ENCODE measurements at regions not wholly inside any gene's neighbourhood (a gene's known extent, or its start where the extent isn't known, plus 50 kb on each side); places are given as distances from the start of the nearest gene placed in this dataset.

DNA sequence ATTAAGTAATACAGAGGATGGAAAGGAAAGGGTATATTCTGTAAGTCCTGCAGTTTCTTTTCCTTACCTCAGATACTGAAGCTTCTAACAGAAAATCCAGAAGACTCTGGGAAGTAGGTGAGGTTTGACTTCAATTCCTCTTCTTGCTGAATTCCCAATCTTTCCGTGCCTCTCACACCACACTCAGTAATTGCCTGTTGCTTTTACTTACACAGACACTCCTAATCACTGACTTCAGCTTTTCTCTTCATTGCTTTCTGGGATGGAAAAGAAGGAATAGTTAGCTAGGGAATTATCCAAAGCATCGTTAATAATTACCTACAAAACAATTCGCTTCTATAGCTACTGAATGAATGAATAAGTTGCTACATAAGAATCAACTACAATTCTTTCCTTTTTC, 163.6 kb downstream of the FBXO8 start:
- H3K4me3 ChIP-seq (ENCODE audit: insufficient read depth in 1 of 2, low read depth in 1 of 2, low read length in 2 of 2), result peak overlapping the region in 1 of 2 experiments; percentile 78
- peak; percentile 44 for DNase-seq
- peak overlapping the region; percentile 82 for H3K9ac ChIP-seq (ENCODE audit: low read length)
- WGBS, result 57% methylated on average over 1 of the region's 3 CpGs
- no peak overlapping the region for H3K23ac ChIP-seq (ENCODE audit: low read length in 2 of 2)
- H2BK15ac ChIP-seq (ENCODE audit: low read depth, poor library complexity, severe bottlenecking), result no peak overlapping the region
- H2AK5ac ChIP-seq (ENCODE audit: low read length, severe bottlenecking), result no peak overlapping the region
- H3K18ac ChIP-seq (ENCODE audit: low read depth in 1 of 2, low read length in 2 of 2), result peak overlapping the region in 1 of 2 experiments; percentile 86
- no peak overlapping the region for H4K91ac ChIP-seq (ENCODE audit: low read length)
- no peaks in the 10 kb centered on the region for H3K79me1 ChIP-seq (replicated peaks; ENCODE audit: low read length, poor library complexity, severe bottlenecking)
- H3K14ac ChIP-seq (ENCODE audit: low read length in 2 of 2), result no peak overlapping the region
- no peak overlapping the region for H4K8ac ChIP-seq (ENCODE audit: low read length)
- peaks cover 1% of the 10 kb centered on the region for H3K4me1 ChIP-seq (ENCODE audit: control insufficient read depth, insufficient read depth, low read depth, low read length)
- H3K4ac ChIP-seq (ENCODE audit: low read depth in 1 of 2, low read length in 2 of 2), result no peak overlapping the region
- H2BK12ac ChIP-seq (ENCODE audit: low read length in 2 of 2), result peak overlapping the region in 1 of 2 experiments; percentile 54
- H3K36me3 ChIP-seq (ENCODE audit: control insufficient read depth in 1 of 2, insufficient read depth in 2 of 2, low read depth in 1 of 2, low read length in 2 of 2), result no peaks in the 10 kb centered on the region
- H2BK120ac ChIP-seq (ENCODE audit: low read depth, low read length), result no peak overlapping the region
- H3K27me3 ChIP-seq (ENCODE audit: control insufficient read depth in 1 of 2, insufficient read depth in 1 of 2, low read length in 2 of 2), result no peaks in the 10 kb centered on the region
- H2AFZ ChIP-seq (ENCODE audit: low read depth, low read length), result no peak overlapping the region
- no peak overlapping the region for H3K27ac ChIP-seq (ENCODE audit: low read length, poor library complexity, severe bottlenecking)
- no peak overlapping the region for H2BK5ac ChIP-seq (ENCODE audit: low read depth, low read length, poor library complexity, severe bottlenecking)
- H3K9me3 ChIP-seq (ENCODE audit: control insufficient read depth, low read length), result no peaks in the 10 kb centered on the region
- no peak overlapping the region for H3K4me2 ChIP-seq (ENCODE audit: low read length, poor library complexity, severe bottlenecking)

DNA sequence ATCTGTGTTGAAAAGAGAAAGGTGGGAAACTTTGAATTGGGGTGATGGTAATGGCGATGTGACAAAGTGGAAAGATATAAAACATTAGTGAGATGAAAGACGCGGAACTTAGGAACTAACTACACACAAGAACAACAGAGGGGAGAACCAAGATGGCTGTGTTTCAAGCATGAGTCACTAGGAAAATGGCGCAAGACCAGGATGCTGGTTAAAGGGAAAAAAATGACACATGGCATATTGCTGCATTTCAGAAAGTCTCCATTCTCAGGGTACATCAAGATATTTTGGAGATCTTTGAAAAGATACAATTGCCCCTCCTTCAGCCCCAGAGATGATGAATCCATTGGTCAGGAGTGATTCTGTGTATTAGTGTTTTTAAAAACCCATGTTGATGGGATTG, 164.4 kb downstream of the FBXO8 start:
- no peaks in the 10 kb centered on the region for H3K27me3 ChIP-seq (ENCODE audit: control insufficient read depth in 1 of 2, insufficient read depth in 1 of 2, low read length in 2 of 2)
- no peak overlapping the region for H2BK12ac ChIP-seq (ENCODE audit: low read length in 2 of 2)
- H2BK15ac ChIP-seq (ENCODE audit: low read depth, poor library complexity, severe bottlenecking), result no peak overlapping the region
- no peak overlapping the region for H3K9ac ChIP-seq (ENCODE audit: low read length)
- no peak overlapping the region for H3K23ac ChIP-seq (ENCODE audit: low read length in 2 of 2)
- no peak overlapping the region for H2BK5ac ChIP-seq (ENCODE audit: low read depth, low read length, poor library complexity, severe bottlenecking)
- no peak overlapping the region for H2AFZ ChIP-seq (ENCODE audit: low read depth, low read length)
- H3K4me2 ChIP-seq (ENCODE audit: low read length, poor library complexity, severe bottlenecking), result no peak overlapping the region
- H3K9me3 ChIP-seq (ENCODE audit: control insufficient read depth, low read length), result no peaks in the 10 kb centered on the region
- peaks cover 1% of the 10 kb centered on the region for H3K4me1 ChIP-seq (ENCODE audit: control insufficient read depth, insufficient read depth, low read depth, low read length)
- H3K36me3 ChIP-seq (ENCODE audit: control insufficient read depth in 1 of 2, insufficient read depth in 2 of 2, low read depth in 1 of 2, low read length in 2 of 2), result no peaks in the 10 kb centered on the region
- H4K91ac ChIP-seq (ENCODE audit: low read length), result no peak overlapping the region
- 91% methylated on average over 3 of the region's 4 CpGs for WGBS
- no peak overlapping the region for H3K27ac ChIP-seq (ENCODE audit: low read length, poor library complexity, severe bottlenecking)
- H3K18ac ChIP-seq (ENCODE audit: low read depth in 1 of 2, low read length in 2 of 2), result peak overlapping the region in 1 of 2 experiments; percentile 43
- H2BK120ac ChIP-seq (ENCODE audit: low read depth, low read length), result no peak overlapping the region
- H3K4me3 ChIP-seq (ENCODE audit: insufficient read depth in 1 of 2, low read depth in 1 of 2, low read length in 2 of 2), result no peak overlapping the region
- H2AK5ac ChIP-seq (ENCODE audit: low read length, severe bottlenecking), result no peak overlapping the region
- no peak overlapping the region for H3K14ac ChIP-seq (ENCODE audit: low read length in 2 of 2)
- H3K4ac ChIP-seq (ENCODE audit: low read depth in 1 of 2, low read length in 2 of 2), result no peak overlapping the region
- DNase-seq, result peak; percentile 88
- H3K79me1 ChIP-seq (replicated peaks; ENCODE audit: low read length, poor library complexity, severe bottlenecking), result no peaks in the 10 kb centered on the region
- peak overlapping the region; percentile 60 for H4K8ac ChIP-seq (ENCODE audit: low read length)

- Histone ChIP-seq H2BK120ac (ENCODE audit: low read depth, low read length) (peak overlapping the region; percentile 49), H3K27ac (ENCODE audit: low read length, poor library complexity, severe bottlenecking) (no peak overlapping the region), H2AFZ (ENCODE audit: low read depth, low read length) (no peak overlapping the region), H2BK15ac (ENCODE audit: low read depth, poor library complexity, severe bottlenecking) (peak overlapping the region; percentile 48), H3K4ac (ENCODE audit: low read depth in 1 of 2, low read length in 2 of 2) (peak overlapping the region in 1 of 2 experiments; percentile 2), H3K9ac (ENCODE audit: low read length) (no peak overlapping the region), H2BK12ac (ENCODE audit: low read length in 2 of 2) (peak overlapping the region; percentile 45 to 93), H3K36me3 (ENCODE audit: control insufficient read depth in 1 of 2, insufficient read depth in 2 of 2, low read depth in 1 of 2, low read length in 2 of 2) (no peaks in the 10 kb centered on the region), H3K14ac (ENCODE audit: low read length in 2 of 2) (no peak overlapping the region), H3K79me1 (replicated peaks; ENCODE audit: low read length, poor library complexity, severe bottlenecking) (no peaks in the 10 kb centered on the region), H4K91ac (ENCODE audit: low read length) (peak overlapping the region; percentile 83), H2AK5ac (ENCODE audit: low read length, severe bottlenecking) (no peak overlapping the region), H4K8ac (ENCODE audit: low read length) (peak overlapping the region; percentile 89), H3K4me1 (ENCODE audit: control insufficient read depth, insufficient read depth, low read depth, low read length) (peaks cover 1% of the 10 kb centered on the region), H3K27me3 (ENCODE audit: control insufficient read depth in 1 of 2, insufficient read depth in 1 of 2, low read length in 2 of 2) (no peaks in the 10 kb centered on the region), H3K9me3 (ENCODE audit: control insufficient read depth, low read length) (no peaks in the 10 kb centered on the region), H2BK5ac (ENCODE audit: low read depth, low read length, poor library complexity, severe bottlenecking) (no peak overlapping the region), H3K4me3 (ENCODE audit: insufficient read depth in 1 of 2, low read depth in 1 of 2, low read length in 2 of 2) (no peak overlapping the region), H3K4me2 (ENCODE audit: low read length, poor library complexity, severe bottlenecking) (no peak overlapping the region), H3K18ac (ENCODE audit: low read depth in 1 of 2, low read length in 2 of 2) (peak overlapping the region; percentile 18 to 70), H3K23ac (ENCODE audit: low read length in 2 of 2) (no peak overlapping the region)
- WGBS, result 96% methylated on average over 4 of the region's 4 CpGs
- no peak for DNase-seq
These were observed 165.3 kb downstream of the FBXO8 start for GRCh38 chr4:174118171-174118570.

DNA sequence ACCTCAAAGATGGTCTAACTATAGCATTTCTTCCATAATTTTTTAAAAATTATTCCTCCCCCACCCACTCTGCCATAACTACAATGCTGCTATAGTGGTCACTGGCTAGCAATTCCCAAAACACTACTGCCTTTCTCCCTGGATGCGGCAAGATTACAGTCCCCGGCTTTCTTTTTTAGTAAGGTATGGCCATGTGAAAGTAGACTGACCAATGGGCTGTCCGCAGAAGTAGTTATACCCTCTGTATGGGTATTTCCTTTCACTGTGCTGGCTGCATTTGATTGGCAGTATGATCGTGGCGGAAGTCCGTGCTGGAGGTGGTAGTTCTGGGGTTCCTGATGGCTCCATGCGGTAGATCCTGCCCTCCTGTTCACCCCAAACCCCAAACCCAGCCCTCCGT, 166.0 kb downstream of the FBXO8 start:
- no peak overlapping the region for H2BK15ac ChIP-seq (ENCODE audit: low read depth, poor library complexity, severe bottlenecking)
- peak overlapping the region in 1 of 2 experiments; percentile 93 for H2BK12ac ChIP-seq (ENCODE audit: low read length in 2 of 2)
- H2AFZ ChIP-seq (ENCODE audit: low read depth, low read length), result no peak overlapping the region
- no peaks in the 10 kb centered on the region for H3K36me3 ChIP-seq (ENCODE audit: control insufficient read depth in 1 of 2, insufficient read depth in 2 of 2, low read depth in 1 of 2, low read length in 2 of 2)
- H3K27me3 ChIP-seq (ENCODE audit: control insufficient read depth in 1 of 2, insufficient read depth in 1 of 2, low read length in 2 of 2), result no peaks in the 10 kb centered on the region
- no peak overlapping the region for H2AK5ac ChIP-seq (ENCODE audit: low read length, severe bottlenecking)
- H2BK120ac ChIP-seq (ENCODE audit: low read depth, low read length), result peak overlapping the region; percentile 61
- no peak overlapping the region for H3K4me3 ChIP-seq (ENCODE audit: insufficient read depth in 1 of 2, low read depth in 1 of 2, low read length in 2 of 2)
- H3K9ac ChIP-seq (ENCODE audit: low read length), result no peak overlapping the region
- no peak overlapping the region for H3K23ac ChIP-seq (ENCODE audit: low read length in 2 of 2)
- H4K91ac ChIP-seq (ENCODE audit: low read length), result peak overlapping the region; percentile 68
- H3K9me3 ChIP-seq (ENCODE audit: control insufficient read depth, low read length), result no peaks in the 10 kb centered on the region
- DNase-seq, result no peak
- no peaks in the 10 kb centered on the region for H3K79me1 ChIP-seq (replicated peaks; ENCODE audit: low read length, poor library complexity, severe bottlenecking)
- no peak overlapping the region for H2BK5ac ChIP-seq (ENCODE audit: low read depth, low read length, poor library complexity, severe bottlenecking)
- H3K4me1 ChIP-seq (ENCODE audit: control insufficient read depth, insufficient read depth, low read depth, low read length), result peaks cover 1% of the 10 kb centered on the region
- H3K27ac ChIP-seq (ENCODE audit: low read length, poor library complexity, severe bottlenecking), result no peak overlapping the region
- no peak overlapping the region for H3K4me2 ChIP-seq (ENCODE audit: low read length, poor library complexity, severe bottlenecking)
- H4K8ac ChIP-seq (ENCODE audit: low read length), result no peak overlapping the region
- no peak overlapping the region for H3K14ac ChIP-seq (ENCODE audit: low read length in 2 of 2)
- 100% methylated on average over 2 of the region's 8 CpGs for WGBS
- no peak overlapping the region for H3K4ac ChIP-seq (ENCODE audit: low read depth in 1 of 2, low read length in 2 of 2)
- H3K18ac ChIP-seq (ENCODE audit: low read depth in 1 of 2, low read length in 2 of 2), result no peak overlapping the region

All from mesenchymal stem cell (in vitro differentiated cells and primary cell).